Colonic mucosa (tissue), 4 donors: ENCODE measurements at regions not wholly inside any gene's neighbourhood (a gene's known extent, or its start where the extent isn't known, plus 50 kb on each side); places are given as distances from the start of the nearest gene placed in this dataset.

Source experiments
- DNase-seq: peaks from one replicate; pipeline ENCODE4 v3.0.0-alpha.2; 2020
- H3K27ac ChIP-seq: fragments of 200-600 bp; one replicate; pipeline ENCODE4 v1.8.0; 2021
- H3K27me3 ChIP-seq: fragments of 200-600 bp; one replicate; pipeline ENCODE4 v1.8.0; 2021
- H3K36me3 ChIP-seq: fragments of 200-600 bp; one replicate; pipeline ENCODE4 v1.8.0; 2021
- H3K4me1 ChIP-seq: fragments of 200-600 bp; one replicate; pipeline ENCODE4 v1.8.0; 2021; ENCODE audit warnings: mild to moderate bottlenecking
- H3K4me3 ChIP-seq: fragments of 200-600 bp; one replicate; pipeline ENCODE4 v1.8.0; 2021
- H3K9ac ChIP-seq, 2 donors: one replicate each; pipeline ENCODE4 v1.7.0; 2013; ENCODE audit warnings: control low read depth in 2 of 2, low read depth in 2 of 2, low read length in 2 of 2
- H3K9me3 ChIP-seq: fragments of 200-600 bp; one replicate; pipeline ENCODE4 v1.8.0; 2021
- CTCF ChIP-seq: fragments of 200-600 bp; IDR thresholded peaks from one replicate; pipeline ENCODE4 v1.8.0; 2022; ENCODE audit warnings: antibody characterized with exemption, mild to moderate bottlenecking
- intact Hi-C: fragments of 100-400 bp; cut with DNase I; formaldehyde crosslinking; loops from one replicate; pipeline ENCODE4 v1.14.1; 2022
- donor health status: healthy.
- donor health status: DM: no; HTN: no; CAD: no.
- donor health status: DM: no; HTN: no; CAD: no.

- Histone ChIP-seq H3K9me3 (no peaks in the 10 kb centered on the region), H3K36me3 (no peaks in the 10 kb centered on the region), H3K27ac (no peak overlapping the region), H3K9ac (no peak overlapping the region), H3K4me3 (no peak overlapping the region), H3K27me3 (no peaks in the 10 kb centered on the region), H3K4me1 (no peaks in the 10 kb centered on the region)
- TF ChIP-seq CTCF = no peak
- DNase-seq = no peak
- intact Hi-C loops = no loop called here
Measured at GRCh38 chr4:45188501-45188900, 462.1 kb upstream of the GNPDA2 start.

- Histone ChIP-seq H3K36me3 (no peaks in the 10 kb centered on the region), H3K9me3 (no peaks in the 10 kb centered on the region), H3K9ac (no peak overlapping the region), H3K4me3 (no peak overlapping the region), H3K27me3 (no peaks in the 10 kb centered on the region), H3K4me1 (no peaks in the 10 kb centered on the region), H3K27ac (no peak overlapping the region)
- DNase-seq = no peak
- TF ChIP-seq CTCF = no peak
- intact Hi-C loops = no loop called here
Measured at GRCh38 chr4:45186249-45186648, 459.9 kb upstream of the GNPDA2 start.

- intact Hi-C loops = no loop called here
- no peak for TF ChIP-seq CTCF
- no peaks in the 10 kb centered on the region for H3K4me1 ChIP-seq
Measured at GRCh38 chr4:45183905-45184304, 457.5 kb upstream of the GNPDA2 start.

GRCh38 chr4:45172636-45173035, 446.3 kb upstream of the GNPDA2 start:
- no peaks in the 10 kb centered on the region for H3K9me3 ChIP-seq
- no peak overlapping the region for H3K4me3 ChIP-seq
- no peak for TF ChIP-seq CTCF
- H3K36me3 ChIP-seq = no peaks in the 10 kb centered on the region
- H3K27me3 ChIP-seq = no peaks in the 10 kb centered on the region
- intact Hi-C loops = no loop called here
- DNase-seq = no peak
- no peak overlapping the region for H3K9ac ChIP-seq
- H3K4me1 ChIP-seq = no peaks in the 10 kb centered on the region
- no peak overlapping the region for H3K27ac ChIP-seq

More at GRCh38 chr4:45183905-45184304, 457.5 kb upstream of the GNPDA2 start:
- no peak overlapping the region for H3K9ac ChIP-seq
- no peak for DNase-seq
- no peak overlapping the region for H3K27ac ChIP-seq
- H3K27me3 ChIP-seq = no peaks in the 10 kb centered on the region
- H3K4me3 ChIP-seq = no peak overlapping the region
- H3K36me3 ChIP-seq = no peaks in the 10 kb centered on the region
- H3K9me3 ChIP-seq = no peaks in the 10 kb centered on the region

- no peak for DNase-seq
- intact Hi-C loops = no loop called here
- H3K27ac ChIP-seq = no peak overlapping the region
- H3K9me3 ChIP-seq = no peaks in the 10 kb centered on the region
- TF ChIP-seq CTCF = no peak
- H3K4me1 ChIP-seq = no peaks in the 10 kb centered on the region
- no peaks in the 10 kb centered on the region for H3K27me3 ChIP-seq
- H3K4me3 ChIP-seq = no peak overlapping the region
- no peak overlapping the region for H3K9ac ChIP-seq
- no peaks in the 10 kb centered on the region for H3K36me3 ChIP-seq
Measured at GRCh38 chr4:45160951-45161350, 434.6 kb upstream of the GNPDA2 start.
